ENCODE measurements at regions not wholly inside any gene's neighbourhood (a gene's known extent, or its start where the extent isn't known, plus 50 kb on each side); places are given as distances from the start of the nearest gene placed in this dataset.

DNA sequence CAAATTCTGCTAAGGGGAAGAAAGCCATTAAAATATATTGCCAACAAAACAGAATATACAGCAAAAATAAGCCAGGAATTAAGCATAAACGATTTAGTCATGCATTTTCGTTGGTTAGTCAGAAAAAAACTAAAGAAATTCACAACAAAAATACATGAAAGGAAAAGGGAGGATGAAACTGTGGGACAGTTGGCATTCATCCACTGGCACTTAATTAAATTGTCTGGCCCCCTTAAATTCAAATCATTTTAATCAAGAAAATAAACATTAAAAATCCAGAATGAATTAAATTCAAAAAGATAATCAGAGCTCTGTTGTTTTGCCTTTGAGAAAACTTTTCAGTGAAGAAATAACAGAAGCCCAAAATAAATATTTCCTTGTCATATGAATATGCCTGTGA lies 264.6 kb upstream of the TMTC1 start:
- H2AFZ ChIP-seq (replicated peaks; ENCODE audit: low read length, poor library complexity), result no peak overlapping the region
- H3K27ac ChIP-seq (ENCODE audit: insufficient read depth, low read length), result no peak overlapping the region
- H4K91ac ChIP-seq (ENCODE audit: insufficient read depth, low read depth, low read length), result no peak overlapping the region
- no peaks in the 10 kb centered on the region for H4K20me1 ChIP-seq (ENCODE audit: insufficient read depth, low read length)
- DNase-seq (no peak), ATAC-seq (ENCODE audit: low read depth) (no peak)
- H3K9ac ChIP-seq (ENCODE audit: low read depth, low read length), result no peak overlapping the region
- H2BK15ac ChIP-seq (ENCODE audit: low read depth, low read length), result no peak overlapping the region
- TF ChIP-seq CTCF (conservative IDR thresholded peaks at IDR 0.05; ENCODE audit: low read depth, low read length) (no peak), POLR2A (IDR thresholded peaks at IDR 0.05; ENCODE audit: low read depth, low read length) (no peak), RFX5 (IDR thresholded peaks at IDR 0.05; ENCODE audit: low read depth, low read length) (no peak), MAZ (IDR thresholded peaks at IDR 0.05; ENCODE audit: borderline replicate concordance, low read depth, low read length) (no peak), MAFK (IDR thresholded peaks at IDR 0.05; ENCODE audit: low read depth, low read length) (no peak), FOS (IDR thresholded peaks at IDR 0.05; ENCODE audit: low read depth, low read length) (no peak), RAD21 (IDR thresholded peaks at IDR 0.05; ENCODE audit: low read length) (no peak), BHLHE40 (IDR thresholded peaks at IDR 0.05; ENCODE audit: low read depth, low read length) (no peak), CEBPB (IDR thresholded peaks at IDR 0.05; ENCODE audit: low read depth, low read length) (no peak), CHD1 (IDR thresholded peaks at IDR 0.05; ENCODE audit: low read depth, low read length) (no peak), RCOR1 (IDR thresholded peaks at IDR 0.05; ENCODE audit: insufficient replicate concordance, low read length) (no peak), NFE2L2 (IDR thresholded peaks at IDR 0.05; ENCODE audit: low read depth, low read length) (no peak), MXI1 (IDR thresholded peaks at IDR 0.05; ENCODE audit: borderline replicate concordance, low read depth, low read length) (no peak), SMC3 (IDR thresholded peaks at IDR 0.05; ENCODE audit: low read depth, low read length) (no peak)
- TF ChIP-seq, protein P1, sequence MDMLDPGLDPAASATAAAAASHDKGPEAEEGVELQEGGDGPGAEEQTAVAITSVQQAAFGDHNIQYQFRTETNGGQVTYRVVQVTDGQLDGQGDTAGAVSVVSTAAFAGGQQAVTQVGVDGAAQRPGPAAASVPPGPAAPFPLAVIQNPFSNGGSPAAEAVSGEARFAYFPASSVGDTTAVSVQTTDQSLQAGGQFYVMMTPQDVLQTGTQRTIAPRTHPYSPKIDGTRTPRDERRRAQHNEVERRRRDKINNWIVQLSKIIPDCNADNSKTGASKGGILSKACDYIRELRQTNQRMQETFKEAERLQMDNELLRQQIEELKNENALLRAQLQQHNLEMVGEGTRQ (IDR thresholded peaks at IDR 0.05; ENCODE audit: low read depth, low read length), result no peak
- TF ChIP-seq, protein P2, sequence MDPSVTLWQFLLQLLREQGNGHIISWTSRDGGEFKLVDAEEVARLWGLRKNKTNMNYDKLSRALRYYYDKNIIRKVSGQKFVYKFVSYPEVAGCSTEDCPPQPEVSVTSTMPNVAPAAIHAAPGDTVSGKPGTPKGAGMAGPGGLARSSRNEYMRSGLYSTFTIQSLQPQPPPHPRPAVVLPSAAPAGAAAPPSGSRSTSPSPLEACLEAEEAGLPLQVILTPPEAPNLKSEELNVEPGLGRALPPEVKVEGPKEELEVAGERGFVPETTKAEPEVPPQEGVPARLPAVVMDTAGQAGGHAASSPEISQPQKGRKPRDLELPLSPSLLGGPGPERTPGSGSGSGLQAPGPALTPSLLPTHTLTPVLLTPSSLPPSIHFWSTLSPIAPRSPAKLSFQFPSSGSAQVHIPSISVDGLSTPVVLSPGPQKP (IDR thresholded peaks at IDR 0.05; ENCODE audit: borderline replicate concordance, low read depth, low read length), result no peak
- no peaks in the 10 kb centered on the region for H3K9me3 ChIP-seq (ENCODE audit: control insufficient read depth, insufficient read depth, low read length)
- no peaks in the 10 kb centered on the region for H3K79me1 ChIP-seq (ENCODE audit: low read depth in 1 of 2, low read length in 2 of 2)
- no CpG with 5 or more reads among the region's 2 CpGs for WGBS, 2 experiments (ENCODE audit: extremely low coverage in 2 of 2, insufficient read length in 1 of 2)
- ChIA-PET CTCF (interaction anchor here (1.0 kb wide), 1 partner anchor 26 kb away, joined by 4 read pairs; no protein-coding TSS in a partner anchor), POLR2A (ENCODE audit: unreplicated experiment) (no interaction called here)
- intact Hi-C loops (cut with micrococcal nuclease) (no loop called here), in situ Hi-C loops (cut with MboI; ENCODE audit: low sequenced_read_pairs) (no loop called here), dilution Hi-C loops (cut with HindIII; ENCODE audit: low sequenced_read_pairs, unreplicated experiment) (no loop called here)
- no peak overlapping the region for H2BK5ac ChIP-seq (ENCODE audit: low read depth, low read length, poor library complexity, severe bottlenecking)
- no peak overlapping the region for H3K23ac ChIP-seq (ENCODE audit: low read depth, low read length)
- H3K14ac ChIP-seq (replicated peaks; ENCODE audit: low read depth, low read length), result no peak overlapping the region
- no peak overlapping the region for H4K5ac ChIP-seq (ENCODE audit: low read depth, low read length)
- no peak overlapping the region for H3K18ac ChIP-seq (ENCODE audit: low read depth, low read length)
- H2BK120ac ChIP-seq (ENCODE audit: low read depth, low read length), result no peak overlapping the region
- H2AK5ac ChIP-seq (ENCODE audit: low read depth, low read length), result no peak overlapping the region
- H2AK9ac ChIP-seq (replicated peaks; ENCODE audit: low read depth, low read length, poor library complexity), result no peak overlapping the region
- no peak overlapping the region for H3K4ac ChIP-seq (ENCODE audit: low read depth, low read length)
- no peak overlapping the region for H3K4me3 ChIP-seq (ENCODE audit: insufficient read depth, low read depth, low read length)
- H3K4me2 ChIP-seq (ENCODE audit: low read depth, low read length), result no peak overlapping the region
- H3K36me3 ChIP-seq (ENCODE audit: control insufficient read depth, insufficient read depth, low read length), result no peaks in the 10 kb centered on the region
- no TSS peak for BruUV-seq (replicated peaks)
- no peak overlapping the region for H2BK20ac ChIP-seq (ENCODE audit: low read depth, low read length)
- no peaks in the 10 kb centered on the region for H3K9me1 ChIP-seq (ENCODE audit: insufficient read depth, low read length)
- H3K56ac ChIP-seq (ENCODE audit: extremely low read depth, insufficient read depth, low read length), result no peak overlapping the region
- H3K27me3 ChIP-seq (ENCODE audit: control insufficient read depth, insufficient read depth, low read length), result no peaks in the 10 kb centered on the region
- no peak overlapping the region for H4K8ac ChIP-seq (ENCODE audit: low read depth in 2 of 2, low read length in 2 of 2)
- H3K4me1 ChIP-seq (ENCODE audit: control insufficient read depth, insufficient read depth, low read length), result no peaks in the 10 kb centered on the region
